Lower leg skin (tissue), 4 donors: ENCODE measurements at regions not wholly inside any gene's neighbourhood (a gene's known extent, or its start where the extent isn't known, plus 50 kb on each side); places are given as distances from the start of the nearest gene placed in this dataset.

Experiments used
- DNase-seq, 2 donors: peaks; one replicate each; pipeline ENCODE4 v3.0.0-alpha.2; 2019; ENCODE audit warnings: low spot score in 2 of 2
- H3K4me3 ChIP-seq: fragments of 200-600 bp; sonication (generic); 2 replicates; pipeline ENCODE4 v1.5.1; 2017; ENCODE audit warnings: mild to moderate bottlenecking, low read depth; ENCODE audit not compliant: poor library complexity, severe bottlenecking
- CTCF ChIP-seq, 3 donors: fragments of 450-650 bp; IDR thresholded peaks; one replicate each; pipeline ENCODE4 v1.5.1; 2016; ENCODE audit warnings: antibody characterized with exemption in 3 of 3, mild to moderate bottlenecking in 3 of 3, moderate library complexity in 2 of 3
- POLR2A ChIP-seq, 2 donors: fragments of 450-650 bp; IDR thresholded peaks; one replicate each; pipeline ENCODE4 v1.6.1; 2016 to 2017; ENCODE audit warnings: antibody characterized with exemption in 2 of 2, mild to moderate bottlenecking in 1 of 2, moderate library complexity in 1 of 2
- WGBS, 2 donors: methylation state at CpG; one replicate each; pipeline ENCODE4 v1.1.5; 2018; 5-methylcytosine and 5-hydroxymethylcytosine counted together
- intact Hi-C: fragments of 100-400 bp; cut with DNase I; formaldehyde crosslinking; loops from one replicate; pipeline ENCODE4 v1.15.0; 2023; ENCODE audit warnings: low total_unique reads

GRCh38 chr15:98581715-98582114 is 66.6 kb upstream of the IGF1R start:
- intact Hi-C loops, result no loop called here
- TF ChIP-seq POLR2A (IDR thresholded peaks at IDR 0.05), result no peak
- TF ChIP-seq CTCF (IDR thresholded peaks at IDR 0.05), result no peak
- no peak for DNase-seq
- H3K4me3 ChIP-seq, result no peak overlapping the region
- 48 to 49% methylated on average over 5 of the region's 5 CpGs for WGBS, 2 donors

- intact Hi-C loops, result no loop called here
- 43 to 48% methylated on average over 6 of the region's 6 CpGs for WGBS, 2 donors
- no peak overlapping the region for H3K4me3 ChIP-seq
- TF ChIP-seq CTCF (IDR thresholded peaks at IDR 0.05), result no peak
- no peak for TF ChIP-seq POLR2A (IDR thresholded peaks at IDR 0.05)
- no peak for DNase-seq
Observed at GRCh38 chr15:98582900-98583554, 65.3 kb upstream of the IGF1R start.

DNA sequence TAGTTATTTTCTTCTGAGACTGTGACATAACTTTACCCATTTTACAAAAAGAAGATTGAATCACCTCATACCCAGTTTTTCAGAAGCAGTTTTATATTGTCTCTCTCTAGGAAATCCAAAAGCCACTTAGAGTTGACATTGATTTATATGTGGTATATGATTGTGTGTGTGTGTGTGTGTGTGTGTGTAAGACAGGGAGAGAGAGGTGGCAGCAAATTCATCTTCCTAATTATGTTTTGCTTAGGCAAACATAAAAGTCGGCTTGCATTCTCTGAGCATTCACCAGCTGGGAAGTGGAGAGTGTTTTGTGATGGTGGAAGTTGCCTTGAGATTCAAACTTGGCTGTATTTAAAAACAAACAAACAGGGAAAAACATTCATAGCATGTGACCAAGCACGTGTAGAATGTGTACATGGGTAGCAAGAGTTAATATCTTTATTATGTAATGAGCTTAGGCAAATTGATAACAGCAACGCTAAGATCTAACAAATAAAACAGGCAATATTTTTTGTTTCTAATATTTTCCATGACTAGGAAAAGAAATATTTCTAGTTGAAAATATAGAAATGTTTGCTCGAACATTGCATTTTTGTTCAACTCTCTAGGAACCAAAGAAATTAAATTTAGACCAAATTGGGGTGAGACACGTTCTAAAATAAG is 64.4 kb upstream of the IGF1R start:
- WGBS, 2 donors, result 49 to 51% methylated on average over 5 of the region's 5 CpGs
- TF ChIP-seq CTCF (IDR thresholded peaks at IDR 0.05) (no peak), POLR2A (IDR thresholded peaks at IDR 0.05) (no peak)
- H3K4me3 ChIP-seq, result no peak overlapping the region
- intact Hi-C loops, result no loop called here
- no peak for DNase-seq

- TF ChIP-seq POLR2A (IDR thresholded peaks at IDR 0.05) (no peak), CTCF (IDR thresholded peaks at IDR 0.05) (no peak)
- WGBS, 2 donors, result 75 to 79% methylated on average over 3 of the region's 3 CpGs
- intact Hi-C loops, result no loop called here
- DNase-seq, result no peak
- no peak overlapping the region for H3K4me3 ChIP-seq
Observed at GRCh38 chr15:98586066-98586465, 62.3 kb upstream of the IGF1R start.

GRCh38 chr15:98592136-98592535 is 56.2 kb upstream of the IGF1R start:
- intact Hi-C loops, result no loop called here
- 87 to 89% methylated on average over 11 to 12 of the region's 12 CpGs for WGBS, 2 donors
- TF ChIP-seq CTCF (IDR thresholded peaks at IDR 0.05), result no peak
- no peak for TF ChIP-seq POLR2A (IDR thresholded peaks at IDR 0.05)
- H3K4me3 ChIP-seq, result no peak overlapping the region
- DNase-seq, result no peak
